ENCODE measurements at regions not wholly inside any gene's neighbourhood (a gene's known extent, or its start where the extent isn't known, plus 50 kb on each side); places are given as distances from the start of the nearest gene placed in this dataset.

DNA sequence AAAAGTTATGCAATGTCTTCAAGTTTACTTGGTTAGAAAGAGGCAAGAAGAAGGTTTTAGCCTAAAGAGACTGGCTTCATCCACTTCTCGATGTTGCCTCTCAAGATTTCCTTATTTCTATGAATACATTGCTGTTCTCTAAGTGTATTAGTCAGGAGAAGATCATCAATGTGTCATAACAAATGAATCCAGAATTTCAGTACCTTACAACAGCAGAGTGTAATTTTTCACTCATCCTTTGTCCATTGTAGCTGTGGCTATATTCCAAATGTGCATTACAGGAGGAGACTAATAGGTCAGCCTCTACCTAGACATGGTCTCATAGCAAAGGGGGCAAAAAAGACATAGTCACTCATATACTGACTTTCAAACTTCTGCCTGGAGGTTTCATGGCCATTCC is 579.1 kb downstream of the PRKD1 start:
- no CpG with 5 or more reads among the region's 1 CpG for WGBS (ENCODE audit: insufficient coverage, low lambda C conversion rate)
- DNase-seq = no peak
- Histone ChIP-seq H3K4me3 (ENCODE audit: low read length) (no peak overlapping the region), H3K27ac (ENCODE audit: low read length) (no peak overlapping the region), H3K4me1 (ENCODE audit: control insufficient read depth, insufficient read depth, low read length) (no peaks in the 10 kb centered on the region), H3K36me3 (ENCODE audit: control insufficient read depth, insufficient read depth, low read length) (no peaks in the 10 kb centered on the region), H3K9me3 (ENCODE audit: control insufficient read depth, low read depth, low read length) (no peaks in the 10 kb centered on the region), H3K27me3 (ENCODE audit: control insufficient read depth, insufficient read depth, low read length) (no peaks in the 10 kb centered on the region)

DNA sequence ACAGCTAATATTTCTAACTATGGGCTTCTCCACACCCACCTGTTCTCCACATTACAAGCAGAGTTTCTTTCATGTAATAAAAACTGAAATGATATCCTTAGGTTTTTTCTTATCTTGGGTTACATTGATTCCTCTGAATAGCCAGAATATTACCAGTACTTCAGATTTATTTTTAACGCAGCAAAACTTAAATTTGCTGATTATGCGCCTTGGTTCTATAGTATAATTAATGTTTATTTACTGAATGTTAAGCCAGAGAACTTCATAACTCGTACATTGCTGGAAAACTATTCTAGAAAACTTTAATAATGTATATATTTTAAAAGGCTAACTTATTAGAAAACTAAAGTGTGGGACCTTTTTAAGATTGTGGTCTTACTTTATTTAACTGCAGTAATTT is 577.2 kb downstream of the PRKD1 start:
- Histone ChIP-seq H3K9me3 (ENCODE audit: control insufficient read depth, low read depth, low read length) (no peaks in the 10 kb centered on the region), H3K36me3 (ENCODE audit: control insufficient read depth, insufficient read depth, low read length) (no peaks in the 10 kb centered on the region), H3K27me3 (ENCODE audit: control insufficient read depth, insufficient read depth, low read length) (no peaks in the 10 kb centered on the region), H3K4me3 (ENCODE audit: low read length) (no peak overlapping the region), H3K27ac (ENCODE audit: low read length) (no peak overlapping the region), H3K4me1 (ENCODE audit: control insufficient read depth, insufficient read depth, low read length) (no peaks in the 10 kb centered on the region)
- no peak for DNase-seq
- 94% methylated on average over 2 of the region's 3 CpGs for WGBS (ENCODE audit: insufficient coverage, low lambda C conversion rate)

GRCh38 chr14:29351996-29352705 is 575.5 kb downstream of the PRKD1 start:
- no peaks in the 10 kb centered on the region for H3K9me3 ChIP-seq (ENCODE audit: control insufficient read depth, low read depth, low read length)
- H3K4me3 ChIP-seq (ENCODE audit: low read length) = no peak overlapping the region
- WGBS (ENCODE audit: insufficient coverage, low lambda C conversion rate) = 91% methylated on average over 4 of the region's 4 CpGs
- no peak for DNase-seq
- no peaks in the 10 kb centered on the region for H3K4me1 ChIP-seq (ENCODE audit: control insufficient read depth, insufficient read depth, low read length)
- H3K36me3 ChIP-seq (ENCODE audit: control insufficient read depth, insufficient read depth, low read length) = no peaks in the 10 kb centered on the region
- H3K27me3 ChIP-seq (ENCODE audit: control insufficient read depth, insufficient read depth, low read length) = no peaks in the 10 kb centered on the region
- no peak overlapping the region for H3K27ac ChIP-seq (ENCODE audit: low read length)

GRCh38 chr14:29352706-29353080 is 575.0 kb downstream of the PRKD1 start:
- Histone ChIP-seq H3K27ac (ENCODE audit: low read length) (no peak overlapping the region), H3K9me3 (ENCODE audit: control insufficient read depth, low read depth, low read length) (no peaks in the 10 kb centered on the region), H3K4me1 (ENCODE audit: control insufficient read depth, insufficient read depth, low read length) (no peaks in the 10 kb centered on the region), H3K27me3 (ENCODE audit: control insufficient read depth, insufficient read depth, low read length) (no peaks in the 10 kb centered on the region), H3K36me3 (ENCODE audit: control insufficient read depth, insufficient read depth, low read length) (no peaks in the 10 kb centered on the region), H3K4me3 (ENCODE audit: low read length) (no peak overlapping the region)
- no peak for DNase-seq
- WGBS (ENCODE audit: insufficient coverage, low lambda C conversion rate) = 80% methylated on average over 1 of the region's 1 CpG

- no peak overlapping the region for H3K4me3 ChIP-seq (ENCODE audit: low read length)
- H3K27ac ChIP-seq (ENCODE audit: low read length) = no peak overlapping the region
- WGBS (ENCODE audit: insufficient coverage, low lambda C conversion rate) = no CpG with 5 or more reads among the region's 5 CpGs
- H3K4me1 ChIP-seq (ENCODE audit: control insufficient read depth, insufficient read depth, low read length) = no peaks in the 10 kb centered on the region
- no peaks in the 10 kb centered on the region for H3K36me3 ChIP-seq (ENCODE audit: control insufficient read depth, insufficient read depth, low read length)
- DNase-seq = no peak
- H3K27me3 ChIP-seq (ENCODE audit: control insufficient read depth, insufficient read depth, low read length) = no peaks in the 10 kb centered on the region
- H3K9me3 ChIP-seq (ENCODE audit: control insufficient read depth, low read depth, low read length) = no peaks in the 10 kb centered on the region
These were observed 574.1 kb downstream of the PRKD1 start for GRCh38 chr14:29353513-29353912.

DNA sequence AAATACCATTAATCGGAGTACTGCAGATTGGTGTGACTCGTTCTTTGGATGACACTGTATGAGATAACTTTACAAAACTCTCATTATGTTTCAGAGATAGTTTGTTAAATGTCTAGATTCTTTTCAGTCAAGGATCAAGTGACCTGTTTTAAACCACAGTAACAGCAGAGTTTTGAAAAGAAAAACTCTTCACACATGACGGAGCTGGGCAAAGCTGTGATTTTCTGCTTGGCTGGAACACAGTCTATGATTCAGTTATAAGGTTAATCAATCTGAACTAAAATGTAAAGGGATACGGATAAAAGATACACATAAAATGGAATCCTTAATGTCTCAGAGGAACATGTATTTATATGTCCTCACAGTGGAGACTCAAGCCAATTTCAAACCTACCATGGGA is 573.2 kb downstream of the PRKD1 start:
- no peak for DNase-seq
- Histone ChIP-seq H3K27me3 (ENCODE audit: control insufficient read depth, insufficient read depth, low read length) (no peaks in the 10 kb centered on the region), H3K9me3 (ENCODE audit: control insufficient read depth, low read depth, low read length) (no peaks in the 10 kb centered on the region), H3K27ac (ENCODE audit: low read length) (no peak overlapping the region), H3K4me1 (ENCODE audit: control insufficient read depth, insufficient read depth, low read length) (no peaks in the 10 kb centered on the region), H3K36me3 (ENCODE audit: control insufficient read depth, insufficient read depth, low read length) (no peaks in the 10 kb centered on the region), H3K4me3 (ENCODE audit: low read length) (no peak overlapping the region)
- WGBS (ENCODE audit: insufficient coverage, low lambda C conversion rate) = 93% methylated on average over 2 of the region's 4 CpGs

- WGBS (ENCODE audit: insufficient coverage, low lambda C conversion rate) = no CpG with 5 or more reads among the region's 1 CpG
These were observed 572.3 kb downstream of the PRKD1 start for GRCh38 chr14:29355331-29355730.

GRCh38 chr14:29355846-29356245 is 571.8 kb downstream of the PRKD1 start:
- no peaks in the 10 kb centered on the region for H3K36me3 ChIP-seq (ENCODE audit: control insufficient read depth, insufficient read depth, low read length)
- no peak overlapping the region for H3K27ac ChIP-seq (ENCODE audit: low read length)
- H3K4me3 ChIP-seq (ENCODE audit: low read length) = no peak overlapping the region
- no CpG with 5 or more reads among the region's 1 CpG for WGBS (ENCODE audit: insufficient coverage, low lambda C conversion rate)
- H3K4me1 ChIP-seq (ENCODE audit: control insufficient read depth, insufficient read depth, low read length) = no peaks in the 10 kb centered on the region
- H3K27me3 ChIP-seq (ENCODE audit: control insufficient read depth, insufficient read depth, low read length) = no peaks in the 10 kb centered on the region
- DNase-seq = no peak
- no peaks in the 10 kb centered on the region for H3K9me3 ChIP-seq (ENCODE audit: control insufficient read depth, low read depth, low read length)

More at GRCh38 chr14:29355331-29355730, 572.3 kb downstream of the PRKD1 start:
- no peaks in the 10 kb centered on the region for H3K4me1 ChIP-seq (ENCODE audit: control insufficient read depth, insufficient read depth, low read length)
- DNase-seq = no peak
- no peaks in the 10 kb centered on the region for H3K9me3 ChIP-seq (ENCODE audit: control insufficient read depth, low read depth, low read length)
- no peak overlapping the region for H3K4me3 ChIP-seq (ENCODE audit: low read length)
- H3K36me3 ChIP-seq (ENCODE audit: control insufficient read depth, insufficient read depth, low read length) = no peaks in the 10 kb centered on the region
- no peak overlapping the region for H3K27ac ChIP-seq (ENCODE audit: low read length)
- no peaks in the 10 kb centered on the region for H3K27me3 ChIP-seq (ENCODE audit: control insufficient read depth, insufficient read depth, low read length)

DNA sequence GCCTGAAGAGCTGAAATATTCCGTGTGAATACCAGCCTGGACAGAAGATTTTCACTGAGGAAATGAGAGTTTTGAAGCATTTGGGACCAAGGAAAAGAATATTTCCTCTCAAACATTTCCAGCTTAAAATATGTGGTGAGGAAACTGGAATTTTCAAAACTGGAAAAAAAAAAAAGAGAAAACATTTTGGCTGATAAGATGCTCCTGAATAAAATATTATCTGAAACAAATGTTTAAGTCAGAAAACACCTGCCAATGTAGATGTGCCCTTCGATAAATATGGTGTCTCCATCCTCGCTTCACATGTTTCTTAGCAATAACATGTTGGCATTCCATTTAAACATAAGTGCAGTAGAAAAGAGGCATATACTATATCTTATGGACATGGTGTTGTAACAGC is 567.0 kb downstream of the PRKD1 start:
- 100% methylated on average over 1 of the region's 3 CpGs for WGBS (ENCODE audit: insufficient coverage, low lambda C conversion rate)
- Histone ChIP-seq H3K36me3 (ENCODE audit: control insufficient read depth, insufficient read depth, low read length) (no peaks in the 10 kb centered on the region), H3K4me1 (ENCODE audit: control insufficient read depth, insufficient read depth, low read length) (no peaks in the 10 kb centered on the region), H3K27ac (ENCODE audit: low read length) (no peak overlapping the region), H3K4me3 (ENCODE audit: low read length) (no peak overlapping the region), H3K9me3 (ENCODE audit: control insufficient read depth, low read depth, low read length) (no peaks in the 10 kb centered on the region), H3K27me3 (ENCODE audit: control insufficient read depth, insufficient read depth, low read length) (no peaks in the 10 kb centered on the region)
- no peak for DNase-seq

DNA sequence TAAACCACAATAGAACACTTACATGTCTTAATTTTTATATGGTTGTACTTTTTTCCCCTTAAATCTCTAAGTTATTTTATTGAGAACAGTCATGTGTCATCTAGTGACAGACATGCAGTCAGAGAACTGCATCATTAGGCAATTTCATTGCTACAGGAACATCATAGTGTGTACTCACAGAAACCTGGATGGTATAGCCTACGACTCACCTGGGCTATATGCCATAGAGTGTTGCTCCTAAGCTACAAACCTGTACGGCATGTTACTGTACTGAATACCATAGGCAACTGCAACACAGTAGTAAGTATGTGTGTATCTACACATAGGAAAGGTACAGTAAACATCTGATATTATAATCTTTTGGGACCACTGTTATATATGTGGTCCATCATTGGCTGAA is 557.6 kb downstream of the PRKD1 start:
- no peaks in the 10 kb centered on the region for H3K4me1 ChIP-seq (ENCODE audit: control insufficient read depth, insufficient read depth, low read length)
- DNase-seq = no peak
- no peak overlapping the region for H3K27ac ChIP-seq (ENCODE audit: low read length)
- no peaks in the 10 kb centered on the region for H3K36me3 ChIP-seq (ENCODE audit: control insufficient read depth, insufficient read depth, low read length)
- H3K27me3 ChIP-seq (ENCODE audit: control insufficient read depth, insufficient read depth, low read length) = no peaks in the 10 kb centered on the region
- no peak overlapping the region for H3K4me3 ChIP-seq (ENCODE audit: low read length)
- H3K9me3 ChIP-seq (ENCODE audit: control insufficient read depth, low read depth, low read length) = no peaks in the 10 kb centered on the region
- no CpG with 5 or more reads among the region's 2 CpGs for WGBS (ENCODE audit: insufficient coverage, low lambda C conversion rate)

DNA sequence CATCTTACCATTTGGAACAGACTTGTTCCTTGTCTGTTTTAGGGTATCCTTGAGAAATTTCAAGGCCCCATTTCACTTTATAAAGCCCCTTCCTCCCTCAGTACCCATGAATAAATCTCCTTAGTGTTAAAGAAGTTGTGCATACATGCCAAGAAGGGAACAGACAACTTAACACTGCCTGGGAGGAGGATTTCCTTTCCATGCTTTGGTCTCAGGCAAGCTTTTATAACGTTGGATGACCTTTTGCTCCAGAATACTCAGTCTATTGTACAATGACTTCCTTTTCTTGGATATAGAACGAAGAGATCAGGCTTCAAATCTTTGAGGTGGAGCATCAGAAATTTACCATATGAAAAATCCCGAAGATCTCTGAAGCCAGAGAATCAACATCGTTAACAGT is 551.4 kb downstream of the PRKD1 start:
- H3K4me3 ChIP-seq (ENCODE audit: low read length) = no peak overlapping the region
- H3K4me1 ChIP-seq (ENCODE audit: control insufficient read depth, insufficient read depth, low read length) = no peaks in the 10 kb centered on the region
- no peak overlapping the region for H3K27ac ChIP-seq (ENCODE audit: low read length)
- no peaks in the 10 kb centered on the region for H3K9me3 ChIP-seq (ENCODE audit: control insufficient read depth, low read depth, low read length)
- no peaks in the 10 kb centered on the region for H3K27me3 ChIP-seq (ENCODE audit: control insufficient read depth, insufficient read depth, low read length)
- no peaks in the 10 kb centered on the region for H3K36me3 ChIP-seq (ENCODE audit: control insufficient read depth, insufficient read depth, low read length)
- DNase-seq = no peak
- WGBS (ENCODE audit: insufficient coverage, low lambda C conversion rate) = 50% methylated on average over 1 of the region's 4 CpGs
